ENCODE measurements at regions not wholly inside any gene's neighbourhood (a gene's known extent, or its start where the extent isn't known, plus 50 kb on each side); places are given as distances from the start of the nearest gene placed in this dataset.

DNA sequence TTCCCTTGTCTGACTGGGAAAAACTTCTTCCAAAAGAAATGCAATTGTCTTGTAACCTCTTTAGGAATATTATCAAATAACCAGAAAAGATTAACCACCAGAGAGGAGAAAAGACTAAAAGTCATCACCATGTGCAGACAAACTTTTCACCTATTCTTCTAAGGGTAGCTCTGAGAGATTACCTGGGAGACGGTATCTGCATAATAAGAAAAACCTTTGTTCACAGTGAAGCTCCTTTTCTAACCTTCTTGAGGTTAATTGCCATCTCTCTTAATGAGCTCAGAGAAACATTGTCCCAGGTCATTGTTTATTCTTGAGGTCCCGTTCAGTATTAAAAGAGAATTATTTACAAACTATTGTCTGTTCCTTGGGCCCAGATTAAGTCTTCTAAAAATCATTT, 1091.2 kb upstream of the LRRTM1 start:
- TF ChIP-seq, protein P1, sequence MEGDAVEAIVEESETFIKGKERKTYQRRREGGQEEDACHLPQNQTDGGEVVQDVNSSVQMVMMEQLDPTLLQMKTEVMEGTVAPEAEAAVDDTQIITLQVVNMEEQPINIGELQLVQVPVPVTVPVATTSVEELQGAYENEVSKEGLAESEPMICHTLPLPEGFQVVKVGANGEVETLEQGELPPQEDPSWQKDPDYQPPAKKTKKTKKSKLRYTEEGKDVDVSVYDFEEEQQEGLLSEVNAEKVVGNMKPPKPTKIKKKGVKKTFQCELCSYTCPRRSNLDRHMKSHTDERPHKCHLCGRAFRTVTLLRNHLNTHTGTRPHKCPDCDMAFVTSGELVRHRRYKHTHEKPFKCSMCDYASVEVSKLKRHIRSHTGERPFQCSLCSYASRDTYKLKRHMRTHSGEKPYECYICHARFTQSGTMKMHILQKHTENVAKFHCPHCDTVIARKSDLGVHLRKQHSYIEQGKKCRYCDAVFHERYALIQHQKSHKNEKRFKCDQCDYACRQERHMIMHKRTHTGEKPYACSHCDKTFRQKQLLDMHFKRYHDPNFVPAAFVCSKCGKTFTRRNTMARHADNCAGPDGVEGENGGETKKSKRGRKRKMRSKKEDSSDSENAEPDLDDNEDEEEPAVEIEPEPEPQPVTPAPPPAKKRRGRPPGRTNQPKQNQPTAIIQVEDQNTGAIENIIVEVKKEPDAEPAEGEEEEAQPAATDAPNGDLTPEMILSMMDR (IDR thresholded peaks at IDR 0.05; ENCODE audit: low read depth, low read length, poor library complexity, severe bottlenecking), result no peak
- no peak for TF ChIP-seq EZH2phosphoT487 (IDR thresholded peaks at IDR 0.05; ENCODE audit: borderline replicate concordance, low read length)

Data from DOHH2 (cell line).